ENCODE measurements at regions not wholly inside any gene's neighbourhood (a gene's known extent, or its start where the extent isn't known, plus 50 kb on each side); places are given as distances from the start of the nearest gene placed in this dataset.

GRCh38 chr1:36729716-36730510 lies 247.2 kb upstream of the CSF3R start:
- TF ChIP-seq POLR2A (IDR thresholded peaks at IDR 0.05): no peak
- no peak for TF ChIP-seq CTCF (IDR thresholded peaks at IDR 0.05 in 4 of 5, conservative IDR thresholded peaks at IDR 0.05 in 1 of 5)

Data from gastrocnemius medialis (tissue), 4 donors.